CD4-positive, alpha-beta T cell (primary cell): ENCODE measurements at regions not wholly inside any gene's neighbourhood (a gene's known extent, or its start where the extent isn't known, plus 50 kb on each side); places are given as distances from the start of the nearest gene placed in this dataset.

Experiments used
- ATAC-seq: fragments of 200-7000 bp; cut with Tn5 transposase; one replicate; pipeline ENCODE4 v1.10.0; 2022; ENCODE audit warnings: mild to moderate bottlenecking; ENCODE audit not compliant: poor library complexity
- CTCF ChIA-PET: fragments of 350-600 bp; sonication (Branson Sonifier 250); formaldehyde crosslinking; loops from one replicate; lab custom pipeline; 2021; ENCODE audit warnings: antibody characterized with exemption, inconsistent platforms; lab: Charles Lee
- POLR2A ChIA-PET: fragments of 350-600 bp; sonication (Branson Sonifier 250); formaldehyde crosslinking; loops from one replicate; lab custom pipeline; 2021; ENCODE audit warnings: antibody characterized with exemption, inconsistent platforms; lab: Charles Lee
- DNase-seq, 14 experiments: peaks; one replicate each; pipeline ENCODE4 v3.0.0-alpha.2; 2013 to 2020; ENCODE audit warnings: mixed read lengths in 2 of 14
- H3K27ac ChIP-seq, 2 donors: one replicate each; pipeline versions ENCODE4 v1.5.1 to v1.7.0; 2013; ENCODE audit warnings: low read length in 2 of 2, low read depth in 1 of 2, mild to moderate bottlenecking in 1 of 2
- H3K27me3 ChIP-seq, 2 experiments: 1 replicate in 1 of 2; 2 replicates in 1 of 2; pipeline versions ENCODE4 v1.6.1 to v1.7.0; 2013; ENCODE audit warnings: low read length in 2 of 2, control low read depth in 1 of 2, mild to moderate bottlenecking in 1 of 2, moderate library complexity in 1 of 2; ENCODE audit not compliant: insufficient read depth in 2 of 2, control insufficient read depth in 1 of 2
- H3K36me3 ChIP-seq: one replicate; pipeline ENCODE4 v1.6.1; 2013; ENCODE audit warnings: low read length, control low read depth; ENCODE audit not compliant: insufficient read depth
- H3K4me1 ChIP-seq: one replicate; pipeline ENCODE4 v1.6.1; 2013; ENCODE audit warnings: low read length, control low read depth; ENCODE audit not compliant: insufficient read depth
- H3K4me3 ChIP-seq: one replicate; pipeline ENCODE4 v1.5.1; 2013; ENCODE audit warnings: mild to moderate bottlenecking, low read length, moderate library complexity
- H3K9me3 ChIP-seq, 2 experiments: 1 replicate in 1 of 2; 2 replicates in 1 of 2; pipeline versions ENCODE4 v1.6.1 to v1.7.0; 2013; ENCODE audit warnings: low read length in 2 of 2, mild to moderate bottlenecking in 2 of 2, control low read depth in 1 of 2, moderate library complexity in 1 of 2; ENCODE audit not compliant: control insufficient read depth in 1 of 2, insufficient read depth in 1 of 2
- H3K27ac Mint-ChIP-seq: one replicate; pipeline ENCODE4 v1.8.0; 2020; ENCODE audit warnings: mixed read lengths
- H3K27me3 Mint-ChIP-seq: one replicate; pipeline ENCODE4 v1.8.0; 2021; ENCODE audit warnings: mixed read lengths
- H3K36me3 Mint-ChIP-seq: one replicate; pipeline ENCODE4 v1.8.0; 2021; ENCODE audit warnings: low read depth, mixed read lengths
- H3K4me1 Mint-ChIP-seq: one replicate; pipeline ENCODE4 v1.8.0; 2021; ENCODE audit warnings: low read depth, mixed read lengths
- H3K4me3 Mint-ChIP-seq: one replicate; pipeline ENCODE4 v1.8.0; 2020; ENCODE audit warnings: mild to moderate bottlenecking, mixed read lengths
- H3K9me3 Mint-ChIP-seq: one replicate; pipeline ENCODE4 v1.8.0; 2020; ENCODE audit warnings: mixed read lengths
- CTCF ChIP-seq: fragments of 200-600 bp; IDR thresholded peaks from one replicate; pipeline ENCODE4 v1.8.0; 2022; ENCODE audit warnings: antibody characterized with exemption, mild to moderate bottlenecking
- intact Hi-C, 2 experiments: fragments of 100-400 bp; cut with DNase I in 1 of 2; cut with micrococcal nuclease in 1 of 2; formaldehyde crosslinking; loops; one replicate each; pipeline versions ENCODE4 v1.15.1 to v1.9.0; 2023 to 2025; cut with DNase I, micrococcal nuclease

GRCh38 chr4:125231661-125232060 is 83.1 kb upstream of the FAT4 start:
- H3K4me3 ChIP-seq = no peak overlapping the region
- Mint-ChIP-seq H3K27ac (no peak overlapping the region), H3K36me3 (no peaks in the 10 kb centered on the region), H3K4me3 (no peak overlapping the region), H3K4me1 (no peaks in the 10 kb centered on the region), H3K27me3 (no peaks in the 10 kb centered on the region), H3K9me3 (no peaks in the 10 kb centered on the region)
- no peaks in the 10 kb centered on the region for H3K27me3 ChIP-seq
- CTCF ChIA-PET = no interaction called here
- no peak for ATAC-seq
- intact Hi-C loops = no loop called here
- no peaks in the 10 kb centered on the region for H3K36me3 ChIP-seq
- H3K9me3 ChIP-seq = peaks cover 0 to 11% of the 10 kb centered on the region in 2 experiments
- DNase-seq = no peak
- POLR2A ChIA-PET = no interaction called here
- H3K4me1 ChIP-seq = no peaks in the 10 kb centered on the region
- TF ChIP-seq CTCF = no peak
- no peak overlapping the region for H3K27ac ChIP-seq

- intact Hi-C loops = no loop called here
- DNase-seq = no peak
- Mint-ChIP-seq H3K4me3 (no peak overlapping the region), H3K4me1 (no peaks in the 10 kb centered on the region), H3K27me3 (no peaks in the 10 kb centered on the region), H3K9me3 (no peaks in the 10 kb centered on the region), H3K36me3 (no peaks in the 10 kb centered on the region), H3K27ac (no peak overlapping the region)
- H3K27me3 ChIP-seq = no peaks in the 10 kb centered on the region
- no peak overlapping the region for H3K27ac ChIP-seq
- H3K4me3 ChIP-seq = no peak overlapping the region
- CTCF ChIA-PET = no interaction called here
- H3K36me3 ChIP-seq = no peaks in the 10 kb centered on the region
- no peaks in the 10 kb centered on the region for H3K4me1 ChIP-seq
- H3K9me3 ChIP-seq = peaks cover 0 to 11% of the 10 kb centered on the region in 2 experiments
- POLR2A ChIA-PET = no interaction called here
- ATAC-seq = no peak
- TF ChIP-seq CTCF = no peak
These were observed 85.1 kb upstream of the FAT4 start for GRCh38 chr4:125229596-125230058.

- Histone ChIP-seq H3K9me3 (peaks cover 0 to 14% of the 10 kb centered on the region in 2 experiments), H3K4me3 (no peak overlapping the region), H3K4me1 (no peaks in the 10 kb centered on the region), H3K36me3 (no peaks in the 10 kb centered on the region), H3K27ac (no peak overlapping the region), H3K27me3 (no peaks in the 10 kb centered on the region)
- CTCF ChIA-PET = no interaction called here
- POLR2A ChIA-PET = no interaction called here
- ATAC-seq (no peak), DNase-seq (no peak)
- H3K4me1 Mint-ChIP-seq = no peaks in the 10 kb centered on the region
- no peaks in the 10 kb centered on the region for H3K9me3 Mint-ChIP-seq
- H3K27ac Mint-ChIP-seq = no peak overlapping the region
- H3K36me3 Mint-ChIP-seq = no peaks in the 10 kb centered on the region
- H3K27me3 Mint-ChIP-seq = no peaks in the 10 kb centered on the region
- TF ChIP-seq CTCF = no peak
- intact Hi-C loops = no loop called here
- H3K4me3 Mint-ChIP-seq = no peak overlapping the region
These were observed 88.9 kb upstream of the FAT4 start for GRCh38 chr4:125225806-125226205.
